ENCODE measurements at regions not wholly inside any gene's neighbourhood (a gene's known extent, or its start where the extent isn't known, plus 50 kb on each side); places are given as distances from the start of the nearest gene placed in this dataset.

DNA sequence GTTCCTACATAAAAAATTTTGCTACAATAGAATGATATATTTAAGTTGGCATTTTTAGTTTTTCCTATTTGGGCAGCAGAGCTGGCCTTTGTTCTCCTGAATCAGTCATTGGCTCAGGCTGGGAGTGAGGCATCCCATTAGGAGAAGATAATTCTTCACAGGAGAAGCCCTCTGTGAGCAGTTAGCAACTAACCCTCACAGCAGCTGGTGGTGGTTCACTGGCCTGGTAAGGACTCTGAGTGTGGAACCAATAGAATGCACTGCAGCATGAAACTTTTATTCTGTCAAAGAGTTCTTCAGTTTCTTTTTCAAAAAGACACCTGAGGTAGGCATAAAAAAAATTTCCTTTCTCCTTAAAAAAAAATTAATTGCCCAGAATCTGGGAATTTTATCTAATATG lies 562.6 kb downstream of the ZNF385D start:
- intact Hi-C loops (cut with DNase I; ENCODE audit: low total_unique reads): loop anchor here (2.0 kb wide), 1 partner anchor 48 kb away; no protein-coding TSS in a partner anchor
- Histone ChIP-seq H3K36me3 (no peaks in the 10 kb centered on the region), H3K4me1 (no peaks in the 10 kb centered on the region), H3K27ac (no peak overlapping the region), H3K4me3 (no peak overlapping the region), H3K9me3 (peaks cover 0 to 6% (median 0%) of the 10 kb centered on the region in 3 donors), H3K27me3 (no peaks in the 10 kb centered on the region)
- DNase-seq: no peak
- TF ChIP-seq, protein P1, sequence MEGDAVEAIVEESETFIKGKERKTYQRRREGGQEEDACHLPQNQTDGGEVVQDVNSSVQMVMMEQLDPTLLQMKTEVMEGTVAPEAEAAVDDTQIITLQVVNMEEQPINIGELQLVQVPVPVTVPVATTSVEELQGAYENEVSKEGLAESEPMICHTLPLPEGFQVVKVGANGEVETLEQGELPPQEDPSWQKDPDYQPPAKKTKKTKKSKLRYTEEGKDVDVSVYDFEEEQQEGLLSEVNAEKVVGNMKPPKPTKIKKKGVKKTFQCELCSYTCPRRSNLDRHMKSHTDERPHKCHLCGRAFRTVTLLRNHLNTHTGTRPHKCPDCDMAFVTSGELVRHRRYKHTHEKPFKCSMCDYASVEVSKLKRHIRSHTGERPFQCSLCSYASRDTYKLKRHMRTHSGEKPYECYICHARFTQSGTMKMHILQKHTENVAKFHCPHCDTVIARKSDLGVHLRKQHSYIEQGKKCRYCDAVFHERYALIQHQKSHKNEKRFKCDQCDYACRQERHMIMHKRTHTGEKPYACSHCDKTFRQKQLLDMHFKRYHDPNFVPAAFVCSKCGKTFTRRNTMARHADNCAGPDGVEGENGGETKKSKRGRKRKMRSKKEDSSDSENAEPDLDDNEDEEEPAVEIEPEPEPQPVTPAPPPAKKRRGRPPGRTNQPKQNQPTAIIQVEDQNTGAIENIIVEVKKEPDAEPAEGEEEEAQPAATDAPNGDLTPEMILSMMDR (IDR thresholded peaks at IDR 0.05): no peak

DNA sequence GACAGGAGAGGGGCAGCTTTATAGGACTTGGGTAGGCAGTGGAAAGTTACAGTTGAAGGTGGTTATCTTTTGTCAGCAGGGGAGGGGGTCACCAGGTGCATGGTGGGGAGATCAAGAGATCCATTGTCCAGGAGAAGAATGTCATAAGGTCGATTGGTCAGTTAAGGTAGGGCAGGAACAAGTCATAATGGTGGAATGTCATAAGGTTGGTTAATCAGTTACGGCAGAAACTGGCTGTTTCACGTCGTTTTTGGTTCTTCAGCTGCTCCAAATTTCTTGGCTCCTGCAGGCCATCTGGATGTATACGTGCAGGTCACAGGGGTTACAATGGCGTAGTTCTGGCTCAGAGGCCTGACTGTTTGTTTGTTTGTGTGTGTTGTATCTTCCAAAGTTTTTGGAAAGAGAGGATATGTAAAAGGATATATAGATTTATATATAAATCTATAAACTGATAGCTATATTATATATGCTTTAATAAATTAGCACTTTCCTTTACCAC lies 565.1 kb downstream of the ZNF385D start:
- DNase-seq: no peak
- intact Hi-C loops (cut with DNase I; ENCODE audit: low total_unique reads): no loop called here
- no peaks in the 10 kb centered on the region for H3K27me3 ChIP-seq
- TF ChIP-seq, protein P1 (IDR thresholded peaks at IDR 0.05): no peak
- H3K36me3 ChIP-seq: no peaks in the 10 kb centered on the region
- no peak overlapping the region for H3K4me3 ChIP-seq
- H3K27ac ChIP-seq: no peak overlapping the region
- H3K4me1 ChIP-seq: no peaks in the 10 kb centered on the region
- peaks cover 0 to 6% (median 0%) of the 10 kb centered on the region in 3 donors for H3K9me3 ChIP-seq

DNA sequence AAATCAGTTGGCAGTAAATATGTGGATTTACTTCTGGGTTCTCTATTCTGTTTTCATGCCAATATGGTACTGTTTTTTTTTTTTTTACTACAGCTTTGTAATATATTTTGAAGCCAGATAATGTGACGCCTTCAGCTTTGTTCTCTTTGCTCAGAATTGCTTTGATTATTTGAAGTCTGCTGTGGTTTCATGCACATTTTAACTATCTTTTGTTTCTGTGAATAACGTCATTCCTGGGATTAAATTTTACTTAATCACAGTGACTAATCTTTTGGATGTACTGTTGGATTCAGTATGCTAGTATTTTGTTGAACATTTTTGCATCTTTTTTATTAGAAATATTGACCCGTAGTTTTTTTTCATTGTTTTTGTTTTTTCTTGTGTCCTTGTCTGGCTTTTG lies 576.5 kb downstream of the ZNF385D start:
- H3K36me3 ChIP-seq: no peaks in the 10 kb centered on the region
- DNase-seq: no peak
- H3K27ac ChIP-seq: no peak overlapping the region
- intact Hi-C loops (cut with DNase I; ENCODE audit: low total_unique reads): no loop called here
- TF ChIP-seq, protein P1 (IDR thresholded peaks at IDR 0.05): no peak
- H3K27me3 ChIP-seq: no peaks in the 10 kb centered on the region
- no peak overlapping the region for H3K4me3 ChIP-seq
- H3K9me3 ChIP-seq: peaks cover 0 to 22% (median 0%) of the 10 kb centered on the region in 3 donors
- no peaks in the 10 kb centered on the region for H3K4me1 ChIP-seq

DNA sequence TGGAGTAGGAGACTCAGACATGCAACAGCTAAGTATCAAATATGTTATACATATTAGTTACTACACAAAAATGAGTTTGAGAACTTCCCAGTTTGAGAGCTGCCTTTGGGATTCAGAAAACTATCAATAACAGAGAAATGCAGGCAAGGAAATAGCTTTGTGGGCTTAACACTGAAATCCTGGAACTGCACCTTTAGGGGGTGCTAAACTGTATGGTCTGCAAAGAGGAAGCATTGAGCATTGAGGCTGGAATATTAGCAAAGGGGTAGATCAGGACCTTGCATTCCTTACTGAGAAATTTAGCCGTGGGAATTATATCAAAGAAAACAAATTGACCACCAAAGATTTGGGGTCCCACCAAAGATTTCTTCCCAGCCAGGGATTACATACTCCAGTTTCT lies 580.0 kb downstream of the ZNF385D start:
- Histone ChIP-seq H3K4me3 (no peak overlapping the region), H3K36me3 (no peaks in the 10 kb centered on the region), H3K9me3 (no peaks in the 10 kb centered on the region), H3K27me3 (no peaks in the 10 kb centered on the region), H3K4me1 (no peaks in the 10 kb centered on the region), H3K27ac (no peak overlapping the region)
- intact Hi-C loops (cut with DNase I; ENCODE audit: low total_unique reads): no loop called here
- DNase-seq: no peak
- TF ChIP-seq, protein P1 (IDR thresholded peaks at IDR 0.05): no peak

DNA sequence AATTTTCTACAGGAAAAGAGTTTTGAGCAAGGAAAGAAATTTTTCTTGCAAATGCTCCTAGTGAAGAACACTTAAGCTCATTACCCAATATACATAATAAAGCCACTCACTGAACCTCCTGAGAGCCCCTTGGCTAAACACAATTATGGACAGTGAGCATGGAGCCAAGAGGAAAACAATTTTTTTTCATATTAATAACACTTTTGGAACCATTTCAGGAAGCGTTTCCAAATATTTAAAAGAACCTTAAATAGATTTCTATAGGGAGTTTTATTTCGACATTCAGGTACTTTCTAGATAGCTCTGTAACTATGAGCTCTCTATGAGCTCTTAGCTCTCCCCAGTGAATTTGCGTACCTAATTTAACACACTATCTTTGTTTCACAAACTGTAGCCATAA lies 581.1 kb downstream of the ZNF385D start:
- intact Hi-C loops (cut with DNase I; ENCODE audit: low total_unique reads): no loop called here
- Histone ChIP-seq H3K27me3 (no peaks in the 10 kb centered on the region), H3K4me1 (no peaks in the 10 kb centered on the region), H3K36me3 (no peaks in the 10 kb centered on the region), H3K27ac (no peak overlapping the region), H3K9me3 (no peaks in the 10 kb centered on the region), H3K4me3 (no peak overlapping the region)
- DNase-seq: no peak
- TF ChIP-seq, protein P1 (IDR thresholded peaks at IDR 0.05): no peak

DNA sequence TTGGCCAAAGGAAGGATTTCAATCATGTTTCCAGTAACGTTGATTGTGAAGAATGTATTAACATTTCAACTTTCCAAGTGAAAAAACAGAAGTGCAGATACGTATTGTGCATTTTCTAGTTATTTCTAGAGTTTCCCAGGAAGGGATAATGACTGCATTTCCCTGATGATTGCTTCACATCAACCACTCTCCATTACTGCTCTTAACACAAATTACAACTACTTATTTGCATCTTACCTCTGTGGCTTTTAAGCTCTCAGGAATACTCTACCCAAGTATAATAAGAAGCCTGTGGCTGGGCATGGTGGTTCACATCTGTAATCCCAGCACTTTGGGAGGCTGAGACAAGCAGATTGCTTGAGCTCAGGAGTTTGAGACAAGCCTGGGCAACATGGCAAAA lies 582.5 kb downstream of the ZNF385D start:
- no peaks in the 10 kb centered on the region for H3K36me3 ChIP-seq
- H3K4me1 ChIP-seq: no peaks in the 10 kb centered on the region
- H3K4me3 ChIP-seq: no peak overlapping the region
- DNase-seq: no peak
- H3K27ac ChIP-seq: no peak overlapping the region
- intact Hi-C loops (cut with DNase I; ENCODE audit: low total_unique reads): no loop called here
- no peaks in the 10 kb centered on the region for H3K27me3 ChIP-seq
- TF ChIP-seq, protein P1 (IDR thresholded peaks at IDR 0.05): no peak
- no peaks in the 10 kb centered on the region for H3K9me3 ChIP-seq

Data from tibial artery (tissue), 4 donors.